PC-9 (cell line): ENCODE measurements at regions not wholly inside any gene's neighbourhood (a gene's known extent, or its start where the extent isn't known, plus 50 kb on each side); places are given as distances from the start of the nearest gene placed in this dataset.

Source experiments
- CTCF ChIP-seq: fragments of 200-600 bp; sonication (generic); conservative IDR thresholded peaks from 2 replicates; pipeline ENCODE4 v1.6.1; 2017; ENCODE audit warnings: mixed run types, antibody characterized with exemption, mild to moderate bottlenecking, moderate library complexity
- EZH2 ChIP-seq: fragments of 200-600 bp; sonication (generic); IDR thresholded peaks from 2 replicates; pipeline ENCODE4 v1.8.0; 2017; ENCODE audit warnings: antibody characterized with exemption, low read depth

GRCh38 chr4:182065255-182065654, 177.9 kb upstream of the TENM3 start:
- no peak for TF ChIP-seq CTCF
- no peak for TF ChIP-seq EZH2
